H9 (cell line): ENCODE measurements at regions not wholly inside any gene's neighbourhood (a gene's known extent, or its start where the extent isn't known, plus 50 kb on each side); places are given as distances from the start of the nearest gene placed in this dataset.

Source experiments
- DNase-seq: peaks from one replicate; pipeline ENCODE4 v3.0.0-alpha.2; 2017
- H2AFZ ChIP-seq: one replicate; pipeline ENCODE4 v1.6.1; 2013; ENCODE audit warnings: mild to moderate bottlenecking, low read length, control low read depth, moderate library complexity
- H2AK5ac ChIP-seq: 2 replicates; pipeline ENCODE4 v1.6.1; 2013; ENCODE audit warnings: low read length, control low read depth, mixed read lengths; ENCODE audit not compliant: insufficient read length
- H2BK120ac ChIP-seq: one replicate; pipeline ENCODE4 v1.6.1; 2013; ENCODE audit warnings: low read depth, mild to moderate bottlenecking, low read length, control low read depth, inconsistent platforms; ENCODE audit not compliant: poor library complexity, severe bottlenecking
- H2BK12ac ChIP-seq: 2 replicates; pipeline ENCODE4 v1.6.1; 2013; ENCODE audit warnings: low read length, control low read depth, mixed read lengths, low read depth; ENCODE audit not compliant: insufficient read length
- H2BK15ac ChIP-seq: 2 replicates; pipeline ENCODE4 v1.6.1; 2013; ENCODE audit warnings: low read depth, low read length, control low read depth
- H2BK20ac ChIP-seq: one replicate; pipeline ENCODE4 v1.6.1; 2013; ENCODE audit warnings: low read depth, mild to moderate bottlenecking, low read length, control low read depth, inconsistent platforms; ENCODE audit not compliant: poor library complexity, severe bottlenecking
- H2BK5ac ChIP-seq: 2 replicates; pipeline ENCODE4 v1.6.1; 2013; ENCODE audit warnings: low read length, control low read depth, mixed read lengths; ENCODE audit not compliant: insufficient read length
- H3K14ac ChIP-seq: 2 replicates; pipeline ENCODE4 v1.6.1; 2013; ENCODE audit warnings: low read length, control low read depth; ENCODE audit not compliant: insufficient read depth
- H3K18ac ChIP-seq: 2 replicates; pipeline ENCODE4 v1.6.1; 2013; ENCODE audit warnings: low read depth, mild to moderate bottlenecking, mixed read lengths, low read length, control low read depth; ENCODE audit not compliant: insufficient read length
- H3K23ac ChIP-seq: 2 replicates; pipeline ENCODE4 v1.6.1; 2013; ENCODE audit warnings: low read length, control low read depth, mixed read lengths, low read depth; ENCODE audit not compliant: insufficient read length
- H3K23me2 ChIP-seq: 2 replicates; pipeline ENCODE4 v1.6.1; 2013; ENCODE audit warnings: low read depth, mild to moderate bottlenecking, mixed read lengths, low read length, control low read depth; ENCODE audit not compliant: insufficient read length, poor library complexity, severe bottlenecking
- H3K27ac ChIP-seq: 2 replicates; pipeline ENCODE4 v1.5.1; 2013; ENCODE audit warnings: low read length, control low read depth, mixed read lengths, low read depth; ENCODE audit not compliant: insufficient read length
- H3K27me3 ChIP-seq: 2 replicates; pipeline ENCODE4 v1.6.1; 2013; ENCODE audit warnings: low read length, control low read depth, inconsistent platforms; ENCODE audit not compliant: insufficient read depth
- H3K4ac ChIP-seq: 2 replicates; pipeline ENCODE4 v1.6.1; 2013; ENCODE audit warnings: low read depth, mild to moderate bottlenecking, control low read depth, inconsistent platforms, low read length, moderate library complexity
- H3K4me1 ChIP-seq: 2 replicates; pipeline ENCODE4 v1.6.1; 2013; ENCODE audit warnings: low read length, control low read depth, inconsistent platforms; ENCODE audit not compliant: insufficient read depth
- H3K4me2 ChIP-seq: 2 replicates; pipeline ENCODE4 v1.6.1; 2013; ENCODE audit warnings: low read length, control low read depth, mixed read lengths; ENCODE audit not compliant: insufficient read length, insufficient read depth
- H3K56ac ChIP-seq: 2 replicates; pipeline ENCODE4 v1.6.1; 2013; ENCODE audit warnings: low read depth, mild to moderate bottlenecking, mixed read lengths, low read length, control low read depth; ENCODE audit not compliant: insufficient read length
- H3K79me1 ChIP-seq: 2 replicates; pipeline ENCODE4 v1.6.1; 2013; ENCODE audit warnings: low read depth, mild to moderate bottlenecking, moderate library complexity, low read length, control low read depth, inconsistent platforms; ENCODE audit not compliant: insufficient read depth, poor library complexity, severe bottlenecking
- H3K79me2 ChIP-seq: 2 replicates; pipeline ENCODE4 v1.6.1; 2013; ENCODE audit warnings: low read length, control low read depth, inconsistent platforms; ENCODE audit not compliant: insufficient read depth
- H3K9ac ChIP-seq: 2 replicates; pipeline ENCODE4 v1.6.1; 2013; ENCODE audit warnings: low read length, control low read depth, mixed read lengths; ENCODE audit not compliant: insufficient read length; ENCODE audit errors: extremely low read depth
- H3K9me3 ChIP-seq: one replicate; pipeline ENCODE4 v1.6.1; 2013; ENCODE audit warnings: low read depth, low read length, inconsistent platforms; ENCODE audit not compliant: control insufficient read depth
- H3T11ph ChIP-seq: one replicate; pipeline ENCODE4 v1.6.1; 2013; ENCODE audit warnings: mild to moderate bottlenecking, low read length, control low read depth, inconsistent platforms
- H4K20me1 ChIP-seq: one replicate; pipeline ENCODE4 v1.6.1; 2013; ENCODE audit not compliant: control insufficient read depth, insufficient read length, insufficient read depth
- H4K5ac ChIP-seq: 2 replicates; pipeline ENCODE4 v1.6.1; 2013; ENCODE audit warnings: low read depth, mild to moderate bottlenecking, mixed read lengths, low read length, control low read depth; ENCODE audit not compliant: insufficient read length
- H4K8ac ChIP-seq: replicated peaks from 2 replicates; pipeline ENCODE4 v1.6.1; 2013; ENCODE audit warnings: low read length, control low read depth, mixed read lengths, low read depth; ENCODE audit not compliant: insufficient read length
- H4K91ac ChIP-seq: 2 replicates; pipeline ENCODE4 v1.6.1; 2013; ENCODE audit warnings: low read depth, mild to moderate bottlenecking, moderate library complexity, mixed read lengths, low read length, control low read depth; ENCODE audit not compliant: insufficient read length
- H3K27ac Mint-ChIP-seq, 3 experiments: 2 replicates in 2 of 3; 3 replicates in 1 of 3; pipeline ENCODE4 v1.8.0; 2020 to 2021; ENCODE audit warnings: mixed read lengths in 3 of 3, mild to moderate bottlenecking in 1 of 3, moderate library complexity in 1 of 3
- H3K27me3 Mint-ChIP-seq: 2 replicates; pipeline ENCODE4 v1.8.0; 2021; ENCODE audit warnings: low read depth, mild to moderate bottlenecking, moderate library complexity, mixed read lengths
- H3K36me3 Mint-ChIP-seq, 3 experiments: 2 replicates in 2 of 3; 3 replicates in 1 of 3; pipeline ENCODE4 v1.8.0; 2020 to 2021; ENCODE audit warnings: low read depth in 3 of 3, mixed read lengths in 3 of 3; ENCODE audit not compliant: insufficient read depth in 1 of 3
- H3K4me1 Mint-ChIP-seq, 2 experiments: 2 replicates each; pipeline ENCODE4 v1.8.0; 2020; ENCODE audit warnings: mixed read lengths in 2 of 2
- H3K4me3 Mint-ChIP-seq, 2 experiments: 2 replicates in 1 of 2; 3 replicates in 1 of 2; pipeline ENCODE4 v1.8.0; 2020 to 2021; ENCODE audit warnings: mild to moderate bottlenecking in 2 of 2, mixed read lengths in 2 of 2, moderate library complexity in 1 of 2
- H3K9me3 Mint-ChIP-seq, 2 experiments: 2 replicates in 1 of 2; 3 replicates in 1 of 2; pipeline ENCODE4 v1.8.0; 2020; ENCODE audit warnings: mild to moderate bottlenecking in 2 of 2, mixed read lengths in 2 of 2, moderate library complexity in 1 of 2
- WGBS: extraction: QIAGEN DNeasy Blood & Tissue Kit; methylation state at CpG from one replicate; pipeline ENCODE4 v1.1.7; 2013; ENCODE audit warnings: missing lambda C conversion rate, low lambda C conversion rate, mixed read lengths; ENCODE audit not compliant: insufficient read length; ENCODE audit errors: extremely low coverage; 5-methylcytosine and 5-hydroxymethylcytosine counted together
- TF ChIP-seq, protein P1 (sequence below): fragments of 200-600 bp; sonication (generic); conservative IDR thresholded peaks from 3 replicates; pipeline ENCODE4 v1.8.0; 2021; ENCODE audit warnings: antibody characterized with exemption, mild to moderate bottlenecking

DNA sequence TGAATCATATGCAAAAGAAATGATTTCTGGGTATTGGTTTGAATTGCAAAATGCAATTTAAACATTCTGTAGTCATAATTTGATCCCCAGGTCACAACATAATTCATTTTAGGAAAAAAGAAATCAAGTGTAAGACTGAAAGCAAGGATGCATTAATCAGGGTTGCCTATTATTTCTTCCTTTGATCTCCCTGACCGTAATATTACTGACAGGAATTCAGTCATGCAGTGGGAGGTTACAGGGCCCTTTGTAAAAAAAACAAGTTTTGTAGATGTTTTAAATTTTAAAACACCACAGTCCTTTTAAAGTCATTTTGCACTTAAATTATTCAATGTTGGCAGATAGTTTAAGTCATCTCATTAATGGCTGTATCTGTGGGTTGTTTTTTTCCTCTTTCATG lies 263.0 kb upstream of the NCAM2 start:
- Histone ChIP-seq H3K14ac (no peak overlapping the region), H2AFZ (no peak overlapping the region), H4K8ac (no peak overlapping the region), H3K56ac (no peak overlapping the region), H3K4me2 (no peak overlapping the region), H3K27ac (no peak overlapping the region), H3K9me3 (no peaks in the 10 kb centered on the region), H3T11ph (no peak overlapping the region), H3K79me1 (no peaks in the 10 kb centered on the region), H2BK12ac (no peak overlapping the region), H3K9ac (no peak overlapping the region), H4K20me1 (no peaks in the 10 kb centered on the region), H3K4ac (no peak overlapping the region), H3K27me3 (no peaks in the 10 kb centered on the region), H2BK120ac (no peak overlapping the region), H4K91ac (no peak overlapping the region), H4K5ac (no peak overlapping the region), H3K23me2 (no peaks in the 10 kb centered on the region), H3K18ac (no peak overlapping the region), H2AK5ac (no peak overlapping the region), H3K79me2 (no peaks in the 10 kb centered on the region), H3K23ac (no peak overlapping the region), H2BK5ac (no peak overlapping the region), H2BK15ac (no peak overlapping the region), H2BK20ac (no peak overlapping the region), H3K4me1 (no peaks in the 10 kb centered on the region)
- Mint-ChIP-seq H3K36me3 (peaks cover 0 to 17% (median 3%) of the 10 kb centered on the region in 3 experiments; a peak in 5 of 7 replicates), H3K4me1 (peaks cover 26 to 37% of the 10 kb centered on the region in 2 experiments), H3K27ac (no peak overlapping the region), H3K9me3 (peaks cover 3 to 6% of the 10 kb centered on the region in 2 experiments; a peak in 4 of 5 replicates), H3K4me3 (no peak overlapping the region), H3K27me3 (no peaks in the 10 kb centered on the region)
- TF ChIP-seq, protein P1, sequence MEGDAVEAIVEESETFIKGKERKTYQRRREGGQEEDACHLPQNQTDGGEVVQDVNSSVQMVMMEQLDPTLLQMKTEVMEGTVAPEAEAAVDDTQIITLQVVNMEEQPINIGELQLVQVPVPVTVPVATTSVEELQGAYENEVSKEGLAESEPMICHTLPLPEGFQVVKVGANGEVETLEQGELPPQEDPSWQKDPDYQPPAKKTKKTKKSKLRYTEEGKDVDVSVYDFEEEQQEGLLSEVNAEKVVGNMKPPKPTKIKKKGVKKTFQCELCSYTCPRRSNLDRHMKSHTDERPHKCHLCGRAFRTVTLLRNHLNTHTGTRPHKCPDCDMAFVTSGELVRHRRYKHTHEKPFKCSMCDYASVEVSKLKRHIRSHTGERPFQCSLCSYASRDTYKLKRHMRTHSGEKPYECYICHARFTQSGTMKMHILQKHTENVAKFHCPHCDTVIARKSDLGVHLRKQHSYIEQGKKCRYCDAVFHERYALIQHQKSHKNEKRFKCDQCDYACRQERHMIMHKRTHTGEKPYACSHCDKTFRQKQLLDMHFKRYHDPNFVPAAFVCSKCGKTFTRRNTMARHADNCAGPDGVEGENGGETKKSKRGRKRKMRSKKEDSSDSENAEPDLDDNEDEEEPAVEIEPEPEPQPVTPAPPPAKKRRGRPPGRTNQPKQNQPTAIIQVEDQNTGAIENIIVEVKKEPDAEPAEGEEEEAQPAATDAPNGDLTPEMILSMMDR, result no peak
- no CpG with 5 or more reads among the region's 1 CpG for WGBS
- DNase-seq, result no peak
